ENCODE measurements at regions not wholly inside any gene's neighbourhood (a gene's known extent, or its start where the extent isn't known, plus 50 kb on each side); places are given as distances from the start of the nearest gene placed in this dataset.
"Not testable (repeated sequence)": the region's sequence is repeated elsewhere in the genome, so short reads cannot be mapped to it uniquely, and the experiment has no call there.

- Histone ChIP-seq H4K12ac (ENCODE audit: low read depth, low read length) (no peak overlapping the region), H2BK120ac (ENCODE audit: insufficient read depth, low read length, poor library complexity) (no peak overlapping the region), H4K8ac (ENCODE audit: low read depth, low read length) (no peak overlapping the region), H3K23ac (ENCODE audit: low read length) (no peak overlapping the region), H3K4me3 (ENCODE audit: low read depth, low read length) (no peak overlapping the region), H4K91ac (ENCODE audit: low read depth, low read length) (no peak overlapping the region), H3K79me2 (ENCODE audit: control insufficient read depth, insufficient read depth, low read length, poor library complexity) (no peaks in the 10 kb centered on the region), H3K27me3 (ENCODE audit: insufficient read depth, low read length) (no peaks in the 10 kb centered on the region), H3K27ac (ENCODE audit: low read depth, low read length) (no peak overlapping the region), H2AK5ac (ENCODE audit: low read length) (no peak overlapping the region), H2AFZ (ENCODE audit: insufficient read depth, low read length, poor library complexity) (no peak overlapping the region), H2BK12ac (ENCODE audit: low read length) (no peak overlapping the region), H3K4me1 (ENCODE audit: control insufficient read depth in 1 of 2, insufficient read depth in 2 of 2, low read length in 2 of 2) (no peaks in the 10 kb centered on the region), H3K4ac (ENCODE audit: low read depth, low read length) (no peak overlapping the region), H3K14ac (ENCODE audit: low read length) (no peak overlapping the region), H3K18ac (ENCODE audit: low read length) (no peak overlapping the region), H3K36me3 (ENCODE audit: control insufficient read depth in 1 of 2, insufficient read depth in 2 of 2, low read length in 2 of 2) (no peaks in the 10 kb centered on the region), H3K9me3 (ENCODE audit: insufficient read depth, low read depth, low read length) (no peaks in the 10 kb centered on the region), H3K4me2 (ENCODE audit: low read length) (no peak overlapping the region), H3K9ac (ENCODE audit: low read length) (no peak overlapping the region), H3K79me1 (ENCODE audit: low read length) (no peaks in the 10 kb centered on the region), H2BK5ac (ENCODE audit: low read depth, low read length, poor library complexity) (no peak overlapping the region)
- WGBS (ENCODE audit: extremely low coverage, insufficient coverage, insufficient read length): no CpG with 5 or more reads among the region's 7 CpGs
- DNase-seq: peak; percentile 79 to 90
These were observed 234.7 kb upstream of the MAF start for GRCh38 chr16:79835194-79835593.

GRCh38 chr16:79834720-79835119 is 234.2 kb upstream of the MAF start:
- WGBS (ENCODE audit: extremely low coverage, insufficient coverage, insufficient read length): no CpG with 5 or more reads among the region's 4 CpGs

GRCh38 chr16:79834003-79834402 is 233.5 kb upstream of the MAF start:
- H3K23ac ChIP-seq (ENCODE audit: low read length); H2BK12ac ChIP-seq (ENCODE audit: low read length); H3K14ac ChIP-seq (ENCODE audit: low read length); H2BK5ac ChIP-seq (ENCODE audit: low read depth, low read length, poor library complexity); H3K36me3 ChIP-seq (ENCODE audit: control insufficient read depth in 1 of 2, insufficient read depth in 2 of 2, low read length in 2 of 2); H3K4me2 ChIP-seq (ENCODE audit: low read length); H4K91ac ChIP-seq (ENCODE audit: low read depth, low read length); H3K79me1 ChIP-seq (ENCODE audit: low read length); H4K12ac ChIP-seq (ENCODE audit: low read depth, low read length); H2AFZ ChIP-seq (ENCODE audit: insufficient read depth, low read length, poor library complexity); H3K9me3 ChIP-seq (ENCODE audit: insufficient read depth, low read depth, low read length); H3K4ac ChIP-seq (ENCODE audit: low read depth, low read length); H3K4me3 ChIP-seq (ENCODE audit: low read depth, low read length); H3K27ac ChIP-seq (ENCODE audit: low read depth, low read length); H3K18ac ChIP-seq (ENCODE audit: low read length); H4K8ac ChIP-seq (ENCODE audit: low read depth, low read length); H3K79me2 ChIP-seq (ENCODE audit: control insufficient read depth, insufficient read depth, low read length, poor library complexity); H2AK5ac ChIP-seq (ENCODE audit: low read length); H3K27me3 ChIP-seq (ENCODE audit: insufficient read depth, low read length); H3K9ac ChIP-seq (ENCODE audit: low read length); H2BK120ac ChIP-seq (ENCODE audit: insufficient read depth, low read length, poor library complexity); DNase-seq; H3K4me1 ChIP-seq (ENCODE audit: control insufficient read depth in 1 of 2, insufficient read depth in 2 of 2, low read length in 2 of 2): not testable (repeated sequence)

More at GRCh38 chr16:79834720-79835119, 234.2 kb upstream of the MAF start:
- DNase-seq: peak; percentile 79 to 90
- Histone ChIP-seq H2AFZ (ENCODE audit: insufficient read depth, low read length, poor library complexity) (no peak overlapping the region), H4K91ac (ENCODE audit: low read depth, low read length) (no peak overlapping the region), H3K27ac (ENCODE audit: low read depth, low read length) (no peak overlapping the region), H3K4me1 (ENCODE audit: control insufficient read depth in 1 of 2, insufficient read depth in 2 of 2, low read length in 2 of 2) (no peaks in the 10 kb centered on the region), H3K14ac (ENCODE audit: low read length) (no peak overlapping the region), H3K18ac (ENCODE audit: low read length) (no peak overlapping the region), H3K23ac (ENCODE audit: low read length) (no peak overlapping the region), H3K4ac (ENCODE audit: low read depth, low read length) (no peak overlapping the region), H3K4me3 (ENCODE audit: low read depth, low read length) (no peak overlapping the region), H2AK5ac (ENCODE audit: low read length) (no peak overlapping the region), H4K8ac (ENCODE audit: low read depth, low read length) (no peak overlapping the region), H3K79me2 (ENCODE audit: control insufficient read depth, insufficient read depth, low read length, poor library complexity) (no peaks in the 10 kb centered on the region), H2BK5ac (ENCODE audit: low read depth, low read length, poor library complexity) (no peak overlapping the region), H3K79me1 (ENCODE audit: low read length) (no peaks in the 10 kb centered on the region), H3K4me2 (ENCODE audit: low read length) (no peak overlapping the region), H4K12ac (ENCODE audit: low read depth, low read length) (no peak overlapping the region), H2BK12ac (ENCODE audit: low read length) (no peak overlapping the region), H2BK120ac (ENCODE audit: insufficient read depth, low read length, poor library complexity) (no peak overlapping the region), H3K27me3 (ENCODE audit: insufficient read depth, low read length) (no peaks in the 10 kb centered on the region), H3K9me3 (ENCODE audit: insufficient read depth, low read depth, low read length) (no peaks in the 10 kb centered on the region), H3K36me3 (ENCODE audit: control insufficient read depth in 1 of 2, insufficient read depth in 2 of 2, low read length in 2 of 2) (no peaks in the 10 kb centered on the region), H3K9ac (ENCODE audit: low read length) (no peak overlapping the region)

- Histone ChIP-seq H3K27me3 (ENCODE audit: insufficient read depth, low read length) (no peaks in the 10 kb centered on the region), H3K23ac (ENCODE audit: low read length) (no peak overlapping the region), H3K4me2 (ENCODE audit: low read length) (no peak overlapping the region)
These were observed 233.0 kb upstream of the MAF start for GRCh38 chr16:79833559-79833958.

More at GRCh38 chr16:79833559-79833958, 233.0 kb upstream of the MAF start:
- H2BK5ac ChIP-seq (ENCODE audit: low read depth, low read length, poor library complexity): no peak overlapping the region
- no peak overlapping the region for H2AFZ ChIP-seq (ENCODE audit: insufficient read depth, low read length, poor library complexity)
- H3K14ac ChIP-seq (ENCODE audit: low read length): no peak overlapping the region
- no peaks in the 10 kb centered on the region for H3K36me3 ChIP-seq (ENCODE audit: control insufficient read depth in 1 of 2, insufficient read depth in 2 of 2, low read length in 2 of 2)
- no peaks in the 10 kb centered on the region for H3K9me3 ChIP-seq (ENCODE audit: insufficient read depth, low read depth, low read length)
- no CpG with 5 or more reads among the region's 4 CpGs for WGBS (ENCODE audit: extremely low coverage, insufficient coverage, insufficient read length)
- no peaks in the 10 kb centered on the region for H3K79me1 ChIP-seq (ENCODE audit: low read length)
- no peak overlapping the region for H3K4me3 ChIP-seq (ENCODE audit: low read depth, low read length)
- H4K12ac ChIP-seq (ENCODE audit: low read depth, low read length): no peak overlapping the region
- no peak for DNase-seq
- no peaks in the 10 kb centered on the region for H3K4me1 ChIP-seq (ENCODE audit: control insufficient read depth in 1 of 2, insufficient read depth in 2 of 2, low read length in 2 of 2)
- H2BK120ac ChIP-seq (ENCODE audit: insufficient read depth, low read length, poor library complexity): no peak overlapping the region
- no peak overlapping the region for H4K91ac ChIP-seq (ENCODE audit: low read depth, low read length)
- no peak overlapping the region for H3K18ac ChIP-seq (ENCODE audit: low read length)
- no peak overlapping the region for H3K27ac ChIP-seq (ENCODE audit: low read depth, low read length)
- H3K9ac ChIP-seq (ENCODE audit: low read length): no peak overlapping the region
- H3K4ac ChIP-seq (ENCODE audit: low read depth, low read length): no peak overlapping the region
- H4K8ac ChIP-seq (ENCODE audit: low read depth, low read length): no peak overlapping the region
- no peak overlapping the region for H2AK5ac ChIP-seq (ENCODE audit: low read length)
- no peak overlapping the region for H2BK12ac ChIP-seq (ENCODE audit: low read length)
- no peaks in the 10 kb centered on the region for H3K79me2 ChIP-seq (ENCODE audit: control insufficient read depth, insufficient read depth, low read length, poor library complexity)

Measured in trophoblast cell (in vitro differentiated cells and primary cell).